HUES48 (cell line): ENCODE measurements at regions not wholly inside any gene's neighbourhood (a gene's known extent, or its start where the extent isn't known, plus 50 kb on each side); places are given as distances from the start of the nearest gene placed in this dataset.
"Not testable (repeated sequence)": the region's sequence is repeated elsewhere in the genome, so short reads cannot be mapped to it uniquely, and the experiment has no call there.

Experiments used
- H3K27ac ChIP-seq: one replicate; pipeline ENCODE4 v1.7.0; 2013; ENCODE audit warnings: low read depth, low read length, inconsistent platforms
- H3K27me3 ChIP-seq: 2 replicates; pipeline ENCODE4 v1.6.1; 2013; ENCODE audit warnings: mild to moderate bottlenecking, low read length; ENCODE audit not compliant: control insufficient read depth, insufficient read depth
- H3K36me3 ChIP-seq: 2 replicates; pipeline ENCODE4 v1.6.1; 2013; ENCODE audit warnings: low read length; ENCODE audit not compliant: control insufficient read depth, insufficient read depth
- H3K4me1 ChIP-seq: 2 replicates; pipeline ENCODE4 v1.6.1; 2013; ENCODE audit warnings: mild to moderate bottlenecking, low read length; ENCODE audit not compliant: control insufficient read depth, insufficient read depth
- H3K4me3 ChIP-seq: 2 replicates; pipeline ENCODE4 v1.5.1; 2013; ENCODE audit warnings: mild to moderate bottlenecking, low read depth, low read length
- H3K9ac ChIP-seq: 2 replicates; pipeline ENCODE4 v1.6.1; 2013; ENCODE audit warnings: mild to moderate bottlenecking, low read depth, low read length, moderate library complexity
- H3K9me3 ChIP-seq: 2 replicates; pipeline ENCODE4 v1.6.1; 2013; ENCODE audit warnings: low read length; ENCODE audit not compliant: control insufficient read depth, insufficient read depth

DNA sequence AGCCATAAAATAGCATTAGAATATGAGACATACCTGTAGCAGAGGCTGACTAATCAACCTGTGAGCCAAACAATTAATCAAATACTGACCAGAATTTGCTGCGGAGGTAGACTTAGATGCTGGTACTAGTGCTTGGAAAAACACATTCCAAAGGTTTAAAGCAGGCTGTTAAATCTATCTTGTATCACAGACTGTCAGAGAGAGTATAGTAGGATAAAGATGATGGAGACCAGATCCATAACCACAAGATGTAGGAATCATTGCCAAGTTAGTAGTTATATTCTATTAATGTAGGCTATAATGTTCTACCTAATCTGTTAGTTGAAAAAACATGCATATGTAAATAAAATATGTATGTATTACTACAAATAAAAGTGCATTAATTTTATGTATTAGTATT lies 726.2 kb downstream of the SLC6A15 start:
- H3K4me1 ChIP-seq, result peaks cover 9% of the 10 kb centered on the region; the same call in 1 of the 2 replicates
- no peaks in the 10 kb centered on the region for H3K9me3 ChIP-seq
- H3K4me3 ChIP-seq, result no peak overlapping the region
- H3K27ac ChIP-seq, result no peak overlapping the region
- no peaks in the 10 kb centered on the region for H3K27me3 ChIP-seq
- H3K9ac ChIP-seq, result no peak overlapping the region
- no peaks in the 10 kb centered on the region for H3K36me3 ChIP-seq

DNA sequence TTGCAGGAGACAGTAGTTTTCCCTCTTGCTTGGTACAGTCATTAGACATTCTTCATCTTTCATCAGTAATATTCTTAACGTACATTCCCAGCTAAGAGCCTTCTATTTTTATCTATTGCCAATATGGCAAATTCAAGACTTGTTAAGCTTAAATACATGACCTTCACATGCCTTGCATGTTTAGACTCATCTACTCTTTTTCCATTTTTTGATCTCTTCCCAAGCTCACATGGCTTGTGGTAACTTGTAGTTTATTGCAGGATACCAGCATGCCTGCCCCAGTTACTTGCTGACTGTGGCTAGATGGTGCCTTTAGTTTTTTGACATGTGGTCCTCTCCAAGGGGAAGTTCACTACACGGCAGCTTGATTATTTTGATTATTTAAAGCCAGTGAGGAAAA lies 729.0 kb downstream of the SLC6A15 start:
- Histone ChIP-seq H3K4me3 (no peak overlapping the region), H3K36me3 (no peaks in the 10 kb centered on the region), H3K27ac (no peak overlapping the region), H3K27me3 (no peaks in the 10 kb centered on the region), H3K9me3 (no peaks in the 10 kb centered on the region), H3K4me1 (no peaks in the 10 kb centered on the region), H3K9ac (no peak overlapping the region)

DNA sequence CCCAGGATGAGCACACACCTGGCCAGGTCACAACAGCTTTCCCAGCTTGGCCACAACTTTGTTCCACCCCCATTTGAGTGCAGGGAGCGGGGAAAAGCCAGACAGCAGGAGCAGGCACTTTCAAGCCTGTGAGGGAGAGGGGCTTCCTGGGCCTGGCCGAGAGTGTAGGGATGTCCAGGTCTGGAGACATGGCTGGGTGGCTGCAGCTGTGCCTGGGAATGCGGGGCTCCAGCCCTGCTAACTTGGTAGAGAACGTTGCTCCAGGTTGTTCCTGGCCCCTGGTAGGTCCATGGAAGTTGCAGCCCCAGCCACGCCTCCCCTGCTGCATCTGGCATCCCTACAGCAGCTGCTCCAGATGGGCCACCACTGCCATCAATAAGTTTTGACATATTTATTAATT lies 738.5 kb downstream of the SLC6A15 start:
- Histone ChIP-seq H3K4me1 (no peaks in the 10 kb centered on the region), H3K36me3 (no peaks in the 10 kb centered on the region), H3K9ac (no peak overlapping the region), H3K27me3 (no peaks in the 10 kb centered on the region), H3K4me3 (no peak overlapping the region), H3K9me3 (no peaks in the 10 kb centered on the region), H3K27ac (no peak overlapping the region)

DNA sequence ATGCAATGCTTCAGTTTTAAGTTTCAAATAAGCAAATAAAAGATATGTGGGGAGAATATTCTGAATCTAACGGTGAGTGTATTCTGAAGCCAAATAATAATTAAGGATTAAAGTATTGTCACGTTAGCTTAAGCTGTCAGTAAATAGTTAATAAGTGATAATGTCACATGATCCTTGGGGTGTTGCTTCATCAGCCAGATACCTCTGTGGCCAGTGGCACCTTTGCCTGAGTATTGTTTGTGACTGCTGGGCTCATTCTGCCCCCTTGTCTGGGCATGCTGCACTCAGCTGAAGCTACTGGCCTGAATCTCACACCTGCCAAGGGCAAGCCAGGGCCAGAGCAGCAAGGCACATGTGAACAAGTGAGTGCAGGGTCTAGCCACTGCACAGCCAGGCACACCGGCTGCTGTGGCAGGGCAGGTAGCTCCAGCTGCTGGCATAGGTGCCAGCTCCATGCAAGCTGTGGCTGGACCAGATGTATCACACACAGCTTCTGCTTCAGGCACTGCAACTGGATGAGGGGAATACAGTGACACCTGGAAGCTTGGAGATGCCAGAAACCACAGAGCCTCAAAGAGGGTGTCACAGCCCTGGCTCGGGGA lies 739.7 kb downstream of the SLC6A15 start:
- no peaks in the 10 kb centered on the region for H3K27me3 ChIP-seq
- no peak overlapping the region for H3K9ac ChIP-seq
- no peaks in the 10 kb centered on the region for H3K36me3 ChIP-seq
- H3K9me3 ChIP-seq, result no peaks in the 10 kb centered on the region
- H3K4me3 ChIP-seq, result no peak overlapping the region
- no peak overlapping the region for H3K27ac ChIP-seq
- H3K4me1 ChIP-seq, result no peaks in the 10 kb centered on the region

DNA sequence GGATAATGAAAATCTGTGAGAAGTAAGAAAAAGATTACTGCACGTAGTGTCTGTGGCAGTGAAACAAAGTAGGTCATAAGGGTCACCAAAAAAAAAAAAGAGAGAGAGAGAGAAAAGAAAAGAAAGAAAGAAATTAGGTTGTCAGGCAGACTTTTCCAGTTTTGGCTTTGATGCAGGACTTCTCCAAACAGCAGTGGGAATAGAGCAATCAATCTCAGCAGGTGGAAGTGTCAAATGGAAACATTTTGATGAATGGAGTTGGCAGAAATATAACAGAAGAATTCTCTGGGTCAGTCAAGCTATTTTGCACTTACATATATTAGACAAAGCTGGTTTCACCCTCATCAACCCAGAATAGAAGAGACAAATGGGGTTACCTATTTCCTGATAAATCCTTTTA lies 745.8 kb downstream of the SLC6A15 start:
- H3K4me1 ChIP-seq, result no peaks in the 10 kb centered on the region
- no peak overlapping the region for H3K9ac ChIP-seq
- no peaks in the 10 kb centered on the region for H3K36me3 ChIP-seq
- no peaks in the 10 kb centered on the region for H3K9me3 ChIP-seq
- H3K27me3 ChIP-seq, result no peaks in the 10 kb centered on the region
- H3K27ac ChIP-seq, result no peak overlapping the region
- no peak overlapping the region for H3K4me3 ChIP-seq

DNA sequence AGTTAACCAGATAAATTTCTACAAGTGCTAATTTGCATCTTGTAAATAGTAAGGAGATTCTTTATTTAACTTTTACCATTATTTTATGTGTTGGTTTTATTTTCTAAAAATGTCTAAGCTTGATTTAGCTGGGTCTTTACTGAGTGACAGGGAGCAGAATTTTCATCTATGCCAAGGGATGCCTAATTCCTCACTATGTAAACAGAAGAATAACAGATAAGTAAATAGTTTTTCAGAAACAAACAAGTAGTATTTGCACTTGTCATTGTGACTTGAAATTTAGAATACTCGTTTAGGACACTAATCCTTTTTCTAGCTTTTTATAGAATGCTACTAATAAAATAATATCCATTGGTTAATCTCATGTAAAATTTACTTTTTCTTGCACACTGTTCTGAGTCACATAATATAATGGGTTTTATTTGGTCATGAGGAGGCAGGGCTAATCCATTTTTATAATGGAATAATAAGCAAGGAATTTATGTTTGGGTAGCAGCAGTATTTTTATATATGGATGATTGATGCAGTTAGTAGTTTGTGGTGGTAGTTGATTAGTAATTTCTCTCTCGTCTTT lies 746.5 kb downstream of the SLC6A15 start:
- no peaks in the 10 kb centered on the region for H3K4me1 ChIP-seq
- H3K4me3 ChIP-seq, result no peak overlapping the region
- H3K9me3 ChIP-seq, result no peaks in the 10 kb centered on the region
- H3K9ac ChIP-seq, result no peak overlapping the region
- H3K36me3 ChIP-seq, result no peaks in the 10 kb centered on the region
- H3K27me3 ChIP-seq, result no peaks in the 10 kb centered on the region
- H3K27ac ChIP-seq, result no peak overlapping the region

DNA sequence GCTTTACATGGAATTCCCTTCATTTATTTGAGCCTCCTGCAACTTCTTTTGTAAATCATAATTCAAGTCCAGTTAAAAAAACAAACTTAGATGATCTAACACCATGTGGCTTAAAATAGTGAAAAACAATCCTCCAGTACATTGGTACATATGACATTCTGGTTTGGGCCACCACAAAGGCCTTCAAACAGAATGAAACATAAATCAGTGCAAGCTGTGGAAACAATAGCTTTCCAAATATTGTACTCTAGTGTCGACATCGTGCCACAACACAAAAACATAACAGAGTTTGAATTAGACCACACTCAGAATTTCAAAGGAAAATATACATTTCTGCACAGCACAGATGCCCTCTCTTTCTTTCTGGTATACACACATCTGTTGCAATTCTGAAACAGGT lies 751.3 kb downstream of the SLC6A15 start:
- Histone ChIP-seq H3K27me3 (no peaks in the 10 kb centered on the region), H3K27ac (no peak overlapping the region), H3K4me1 (no peaks in the 10 kb centered on the region), H3K4me3 (no peak overlapping the region), H3K9ac (no peak overlapping the region), H3K9me3 (no peaks in the 10 kb centered on the region), H3K36me3 (no peaks in the 10 kb centered on the region)

DNA sequence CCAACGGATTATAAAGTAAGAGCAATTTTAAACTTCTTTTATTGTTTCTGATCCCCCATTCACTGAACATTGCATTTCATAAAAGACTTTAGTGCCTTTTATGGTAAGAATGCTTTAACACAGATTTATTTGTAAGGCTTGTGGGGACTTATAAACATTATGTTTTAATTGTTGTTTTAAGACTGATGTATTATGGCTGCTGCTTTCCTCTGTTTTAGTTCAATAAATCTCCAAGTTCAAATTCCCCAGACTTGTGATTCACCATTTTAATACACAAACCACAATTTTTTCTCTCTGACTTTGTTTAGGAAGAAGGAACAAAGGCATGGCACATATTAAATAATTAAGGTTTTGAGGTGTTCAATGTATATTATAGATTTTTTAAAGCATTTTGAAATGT lies 753.3 kb downstream of the SLC6A15 start:
- Histone ChIP-seq H3K27me3 (no peaks in the 10 kb centered on the region), H3K36me3 (no peaks in the 10 kb centered on the region), H3K4me1 (no peaks in the 10 kb centered on the region), H3K9ac (no peak overlapping the region), H3K4me3 (no peak overlapping the region), H3K27ac (no peak overlapping the region), H3K9me3 (no peaks in the 10 kb centered on the region)

DNA sequence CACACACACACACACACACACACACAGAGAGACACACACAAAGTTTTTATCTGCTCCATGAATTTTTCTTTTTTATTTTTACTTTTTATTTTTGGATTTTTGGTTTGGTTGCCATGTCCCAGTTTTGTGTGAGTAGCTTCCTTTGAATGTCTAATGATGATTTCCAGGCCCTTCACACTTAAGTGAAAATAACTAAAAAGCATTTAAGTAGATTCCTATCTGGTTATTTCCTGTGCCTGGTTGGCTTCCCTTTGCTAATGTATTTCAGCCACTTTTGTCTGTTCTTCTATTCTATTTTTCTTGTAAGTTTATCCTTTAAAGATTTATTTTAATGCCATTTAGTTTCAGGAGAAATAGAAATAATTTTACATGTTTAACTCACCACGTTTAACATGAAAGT lies 755.4 kb downstream of the SLC6A15 start:
- Histone ChIP-seq H3K4me1 (no peaks in the 10 kb centered on the region), H3K27me3 (no peaks in the 10 kb centered on the region), H3K36me3 (no peaks in the 10 kb centered on the region), H3K4me3 (no peak overlapping the region), H3K9ac (no peak overlapping the region), H3K27ac (no peak overlapping the region), H3K9me3 (no peaks in the 10 kb centered on the region)

DNA sequence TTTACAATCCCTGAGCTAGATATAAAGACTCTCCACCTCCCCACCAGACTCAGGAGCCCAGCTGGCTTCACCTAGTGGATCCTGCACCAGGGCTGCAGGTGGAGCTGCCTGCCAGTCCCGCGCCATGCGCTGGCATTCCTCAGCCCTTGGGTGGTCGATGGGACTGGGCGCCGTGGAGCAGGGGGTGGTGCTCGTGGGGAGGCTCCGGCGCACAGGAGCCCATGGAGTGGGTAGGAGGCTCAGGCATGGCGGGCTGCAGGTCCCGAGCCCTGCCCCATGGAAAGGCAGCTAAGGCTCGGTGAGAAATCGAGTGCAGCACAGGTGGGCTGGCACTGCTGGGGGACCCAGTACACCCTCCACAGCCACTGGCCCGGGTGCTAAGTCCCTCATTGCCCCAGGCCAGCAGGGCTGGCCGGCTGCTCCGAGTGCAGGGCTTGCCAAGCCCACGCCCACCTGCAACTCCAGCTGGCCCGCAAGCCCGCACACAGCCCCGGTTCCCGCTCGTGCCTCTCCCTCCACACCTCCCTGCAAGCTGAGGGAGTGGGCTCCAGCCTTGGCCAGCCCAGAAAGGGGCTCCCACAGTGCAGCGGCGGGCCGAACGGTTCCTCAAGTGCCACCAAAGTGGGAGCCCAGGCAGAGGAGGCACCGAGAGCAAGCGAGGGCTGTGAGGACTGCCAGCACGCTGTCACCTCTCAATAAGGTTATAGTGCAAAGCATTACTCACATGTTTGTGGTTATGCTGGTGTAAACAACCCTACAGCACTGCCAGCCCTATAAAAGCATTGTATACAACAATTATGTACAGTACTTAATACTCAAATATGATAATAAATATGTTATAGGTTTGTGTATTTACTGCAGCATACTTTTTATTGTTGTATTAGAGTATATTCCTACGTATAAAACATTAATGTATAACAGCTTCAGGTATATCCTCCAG lies 757.3 kb downstream of the SLC6A15 start:
- H3K4me1 ChIP-seq, H3K36me3 ChIP-seq, H3K9ac ChIP-seq, H3K27me3 ChIP-seq, H3K9me3 ChIP-seq, H3K27ac ChIP-seq, H3K4me3 ChIP-seq: not testable (repeated sequence)

DNA sequence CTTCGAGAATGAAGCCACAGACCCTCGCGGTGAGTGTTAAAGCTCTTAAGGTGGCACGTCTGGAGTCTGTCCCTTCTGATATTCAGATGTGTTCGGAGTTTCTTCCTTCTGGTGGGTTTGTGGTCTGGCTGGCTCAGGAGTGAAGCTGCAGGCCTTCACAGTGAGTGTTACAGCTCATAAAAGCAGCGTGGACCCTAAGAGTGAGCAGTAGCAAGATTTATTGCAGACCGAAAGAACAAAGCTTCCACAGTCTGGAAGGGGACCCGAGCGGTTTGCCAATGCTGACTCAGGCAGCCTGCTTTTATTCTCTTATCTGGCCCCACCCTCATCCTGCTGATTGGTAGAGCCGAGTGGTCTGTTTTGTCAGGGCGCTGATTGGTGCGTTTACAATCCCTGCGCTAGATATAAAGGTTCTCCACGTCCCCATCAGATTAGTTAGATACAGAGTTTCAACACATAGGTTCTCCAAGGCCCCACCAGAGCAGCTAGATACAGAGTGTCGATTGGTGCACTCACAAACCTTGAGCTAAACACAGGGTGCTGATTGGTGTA lies 758.1 kb downstream of the SLC6A15 start:
- not testable (repeated sequence) for H3K4me1 ChIP-seq, H3K4me3 ChIP-seq, H3K9me3 ChIP-seq, H3K27me3 ChIP-seq, H3K36me3 ChIP-seq, H3K9ac ChIP-seq, H3K27ac ChIP-seq
